ENCODE measurements at regions not wholly inside any gene's neighbourhood (a gene's known extent, or its start where the extent isn't known, plus 50 kb on each side); places are given as distances from the start of the nearest gene placed in this dataset.
"Not testable (repeated sequence)": the region's sequence is repeated elsewhere in the genome, so short reads cannot be mapped to it uniquely, and the experiment has no call there.

DNA sequence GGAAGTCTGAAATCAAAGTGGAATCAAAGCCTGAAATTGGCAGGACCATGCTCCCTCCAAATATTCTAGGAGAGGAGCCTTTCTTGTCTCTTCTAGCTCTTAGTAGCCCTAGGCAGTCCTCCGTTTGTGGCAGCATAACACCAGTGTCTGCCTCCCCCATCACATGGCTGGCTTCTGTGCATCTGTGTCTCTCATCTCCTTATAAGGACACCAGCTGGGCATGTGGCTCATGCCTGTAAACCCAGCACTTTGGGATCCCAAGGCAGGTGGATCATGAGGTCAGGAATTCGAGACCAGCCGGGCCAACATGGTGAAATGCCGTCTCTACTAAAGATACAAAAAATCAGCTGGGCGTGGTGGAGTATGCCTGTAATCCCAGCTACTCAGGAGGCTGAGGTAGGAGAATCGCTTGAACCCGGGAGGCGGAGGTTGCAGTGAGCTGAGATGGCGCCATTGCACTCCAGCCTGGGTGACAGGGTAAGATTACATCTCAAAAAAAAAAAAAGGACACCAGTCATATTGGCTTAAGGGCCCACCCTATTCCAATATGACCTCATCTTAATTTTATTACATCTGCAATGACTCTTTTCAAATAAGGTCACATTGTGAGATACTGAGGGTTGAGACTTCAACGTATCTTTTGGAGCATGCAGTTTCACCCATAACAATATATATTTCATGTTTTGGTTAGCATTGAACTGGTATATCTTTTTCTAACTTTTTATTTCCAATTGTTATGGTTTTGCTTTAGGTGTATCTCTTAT is 148.0 kb upstream of the TPM1 start:
- DNase-seq (ENCODE audit: low spot score): no peak

DNA sequence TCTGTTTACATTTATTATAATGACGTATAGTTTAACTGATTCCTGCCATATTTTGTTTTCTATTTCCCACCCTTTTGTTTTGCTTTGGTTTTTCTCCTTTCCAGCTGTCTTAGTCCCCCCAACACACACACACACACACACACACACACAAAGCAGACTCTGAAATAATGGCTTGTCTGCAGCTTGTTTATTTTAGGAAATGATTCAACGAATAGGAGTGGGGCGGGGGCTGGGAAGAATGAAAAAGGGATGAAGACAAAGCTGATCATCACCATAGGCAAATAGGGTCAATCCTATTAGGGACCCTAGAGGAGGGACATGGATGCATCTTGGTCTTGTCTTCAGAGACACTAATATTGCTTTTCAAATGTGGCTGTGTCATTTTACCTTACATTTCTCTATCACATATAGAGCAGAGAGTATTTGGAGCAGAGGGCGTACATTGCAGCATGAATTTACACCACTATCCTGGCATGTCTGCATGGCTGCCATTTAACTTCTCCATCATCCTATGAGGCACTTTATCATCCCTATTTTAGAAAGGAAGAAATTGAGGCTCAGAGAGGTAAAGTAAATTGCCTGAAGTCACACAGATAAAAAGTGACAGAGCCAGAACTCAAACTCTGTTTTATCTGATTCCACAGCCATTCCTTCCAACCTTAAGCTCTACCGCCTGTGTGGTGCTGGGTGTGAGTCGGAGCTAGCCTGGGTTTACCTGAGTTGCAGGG is 147.2 kb upstream of the TPM1 start:
- DNase-seq (ENCODE audit: low spot score): no peak

DNA sequence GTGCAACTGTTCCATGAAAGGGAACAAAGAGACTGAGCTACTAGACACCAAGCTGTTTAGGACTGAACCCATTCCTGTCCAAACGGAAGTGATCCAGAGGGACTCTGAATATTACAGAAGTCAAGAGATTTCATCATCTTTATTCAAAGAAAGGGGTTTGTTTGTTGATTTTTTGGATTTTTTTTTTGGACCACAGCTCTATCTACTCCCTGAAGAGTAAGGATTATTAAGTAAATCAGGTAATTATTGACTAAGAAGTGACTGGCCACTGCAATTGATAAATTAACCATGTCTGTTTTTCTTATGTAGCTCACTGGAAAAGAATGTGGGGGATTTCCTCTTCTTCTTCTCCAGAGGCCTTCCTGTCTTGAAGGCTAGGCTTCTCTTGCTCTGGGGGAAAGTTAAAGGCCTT is 146.6 kb upstream of the TPM1 start:
- DNase-seq (ENCODE audit: low spot score): no peak

DNA sequence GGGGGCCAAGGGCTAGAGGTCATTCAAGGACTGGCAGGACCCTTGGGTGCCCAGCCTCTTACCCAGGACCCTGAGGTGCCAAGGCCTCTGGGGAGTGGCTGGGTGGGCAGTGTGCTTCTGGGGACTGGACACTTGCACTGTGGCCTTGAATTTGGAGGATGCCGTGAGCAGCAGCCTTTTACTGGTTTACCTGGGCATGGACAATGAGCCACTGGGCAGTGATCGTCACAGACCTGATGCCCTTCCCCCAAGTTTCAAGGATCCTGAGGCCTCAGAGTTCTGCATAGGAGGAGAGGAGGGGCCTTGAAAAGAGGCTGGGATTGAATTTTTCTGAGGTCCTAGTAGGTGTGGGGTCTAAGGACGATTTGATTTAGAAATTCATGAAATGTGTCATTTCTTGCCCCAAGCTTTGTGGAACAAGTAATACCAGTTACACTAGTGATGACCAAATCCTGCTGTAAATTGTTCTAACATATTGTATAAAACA is 146.1 kb upstream of the TPM1 start:
- DNase-seq (ENCODE audit: low spot score): no peak

DNA sequence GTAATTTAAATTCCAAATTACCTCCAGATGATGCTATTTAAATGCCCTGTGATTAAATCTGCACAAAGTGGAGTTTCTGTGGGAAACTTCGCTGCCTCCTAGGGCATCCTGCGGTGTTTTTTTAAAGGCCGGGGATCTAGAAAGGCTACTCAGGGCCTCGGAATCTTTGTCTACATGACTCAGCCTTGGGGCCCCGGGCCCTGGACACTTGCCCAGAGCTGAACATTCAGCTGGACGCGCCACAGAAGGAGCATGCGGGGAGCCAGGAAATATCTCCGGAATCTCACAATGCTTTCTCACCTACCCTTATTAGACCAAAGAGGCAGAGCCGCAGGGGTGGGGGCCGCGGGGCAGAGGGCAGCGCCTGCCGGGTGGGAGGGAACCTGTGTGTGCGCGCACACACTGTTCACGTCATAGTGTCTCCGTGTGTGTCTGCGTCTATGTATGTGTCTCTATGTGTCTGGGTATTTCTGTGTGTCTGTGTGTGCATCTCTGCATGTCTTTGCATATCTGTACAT is 145.5 kb upstream of the TPM1 start:
- DNase-seq (ENCODE audit: low spot score): no peak

DNA sequence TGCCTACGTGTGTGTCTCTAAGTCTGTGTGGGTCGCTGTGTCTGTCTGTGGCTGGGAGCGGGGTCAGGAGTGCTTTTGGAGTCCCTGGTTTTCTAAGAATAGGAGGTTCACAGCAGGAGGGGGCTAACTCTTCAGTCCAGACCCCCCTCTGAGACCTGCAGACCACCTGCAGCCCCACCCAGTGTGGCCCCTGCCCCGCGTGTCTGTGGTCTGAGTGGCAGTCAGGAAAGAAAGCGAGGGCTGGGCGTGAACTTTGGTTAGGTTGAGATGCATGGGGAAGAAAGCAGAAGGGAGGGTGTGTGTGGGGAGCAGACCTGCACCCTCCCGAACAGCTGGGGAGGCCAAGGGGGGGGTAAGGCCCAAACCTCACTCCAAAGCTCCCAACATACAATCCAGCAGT is 144.9 kb upstream of the TPM1 start:
- no peak for DNase-seq (ENCODE audit: low spot score)

DNA sequence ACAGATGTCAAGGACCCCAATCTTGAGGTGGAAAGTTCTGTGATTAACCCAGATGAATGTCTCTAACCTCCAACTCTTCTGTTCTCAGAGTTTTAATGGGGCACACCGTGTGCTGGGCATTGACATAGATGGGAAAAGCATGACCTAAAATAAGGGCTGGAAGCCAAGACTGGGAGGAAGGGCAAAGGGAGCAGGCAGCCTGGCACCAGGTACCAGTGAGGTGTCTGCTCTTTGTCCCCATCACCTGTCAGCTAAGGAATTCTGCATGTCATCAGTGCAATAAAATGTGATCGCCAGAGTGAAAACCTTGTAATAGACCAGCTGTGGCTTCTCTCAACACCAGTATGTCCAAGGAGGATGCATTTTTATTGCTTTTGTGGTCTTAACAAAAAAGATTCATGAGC is 143.5 kb upstream of the TPM1 start:
- no peak for DNase-seq (ENCODE audit: low spot score)

DNA sequence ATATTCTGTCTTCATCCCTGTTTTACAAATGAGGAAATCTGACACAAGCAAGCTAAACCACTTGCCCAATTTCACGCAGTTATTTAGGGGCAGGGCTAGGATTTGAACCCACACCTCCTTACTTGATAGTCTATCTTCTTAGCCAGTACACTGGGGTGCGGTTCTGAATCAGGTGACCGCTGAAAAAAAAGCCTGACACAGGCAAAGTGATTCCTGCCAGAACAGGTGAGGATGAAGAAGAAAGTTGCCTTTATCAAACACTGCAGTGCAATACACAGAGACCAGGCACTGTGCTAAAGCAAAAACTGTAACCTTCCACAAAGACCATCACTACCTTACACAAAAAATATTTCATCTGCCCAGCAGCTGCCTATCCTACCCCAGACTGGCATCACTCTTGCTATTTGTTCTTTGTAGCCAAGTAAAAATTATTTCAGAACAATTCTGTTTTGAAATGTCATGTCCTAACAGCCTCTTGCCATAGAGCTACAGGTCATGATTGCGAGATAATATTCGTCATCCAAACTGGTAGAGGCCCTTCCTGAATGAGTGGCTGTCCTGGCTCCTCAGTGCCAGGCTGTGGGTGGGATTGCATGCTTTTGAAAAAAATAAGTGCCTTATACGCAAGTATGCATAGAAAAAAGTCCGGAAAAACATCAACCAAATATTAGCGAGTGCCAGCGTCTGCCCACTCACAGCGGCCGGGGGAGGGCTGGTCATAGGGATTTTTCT is 142.3 kb upstream of the TPM1 start:
- no peak for DNase-seq (ENCODE audit: low spot score)

DNA sequence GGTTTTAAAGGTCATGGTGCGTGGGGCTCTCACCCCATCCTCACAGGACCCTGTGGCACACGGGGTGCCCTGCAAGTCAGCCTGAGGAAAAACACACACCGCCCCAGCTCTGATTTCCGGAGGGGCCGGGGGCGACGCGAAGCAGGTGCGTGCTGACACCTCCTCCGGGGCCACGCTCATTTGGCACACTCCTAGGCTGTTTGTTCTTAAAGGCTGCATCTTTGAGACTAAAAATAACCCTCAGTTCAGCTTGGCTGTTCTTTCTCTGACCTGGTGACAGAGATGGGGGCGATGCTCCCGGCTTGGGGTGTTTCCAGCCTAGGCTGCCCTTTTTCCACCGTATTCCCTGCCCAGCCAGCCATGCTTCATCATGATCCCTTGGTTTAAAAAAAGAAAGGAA is 141.5 kb upstream of the TPM1 start:
- no peak for DNase-seq (ENCODE audit: low spot score)

DNA sequence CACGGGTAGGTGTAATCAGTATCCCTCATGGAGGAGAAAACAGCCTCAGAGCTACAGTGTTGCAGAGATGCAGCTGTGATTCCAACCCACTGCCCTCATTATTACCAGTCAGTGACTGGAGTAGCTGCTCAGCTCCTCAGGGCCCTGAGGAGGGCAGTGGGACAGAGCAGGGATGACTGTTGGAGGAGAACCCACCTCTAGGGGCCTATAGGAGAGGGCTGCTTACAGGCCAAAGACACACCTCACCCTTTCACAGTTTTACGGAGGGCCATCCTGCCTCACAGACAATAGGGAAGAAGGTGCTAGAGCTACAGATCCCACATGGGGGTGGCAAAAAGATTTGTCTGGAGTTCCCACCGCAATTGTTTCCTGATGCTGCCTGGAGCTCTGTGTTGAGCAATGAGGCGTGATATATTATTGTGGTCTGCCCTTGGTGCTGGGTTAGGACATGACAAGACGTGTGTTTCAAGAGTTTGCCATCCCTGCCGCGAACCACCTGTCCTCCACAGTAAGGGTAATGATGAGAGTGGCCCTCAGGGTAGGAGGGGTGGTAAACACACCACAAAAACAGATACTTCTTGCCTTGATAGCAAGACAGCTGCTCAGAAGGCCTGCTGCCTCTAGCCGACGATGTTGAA is 140.5 kb upstream of the TPM1 start:
- no peak for DNase-seq (ENCODE audit: low spot score)

DNA sequence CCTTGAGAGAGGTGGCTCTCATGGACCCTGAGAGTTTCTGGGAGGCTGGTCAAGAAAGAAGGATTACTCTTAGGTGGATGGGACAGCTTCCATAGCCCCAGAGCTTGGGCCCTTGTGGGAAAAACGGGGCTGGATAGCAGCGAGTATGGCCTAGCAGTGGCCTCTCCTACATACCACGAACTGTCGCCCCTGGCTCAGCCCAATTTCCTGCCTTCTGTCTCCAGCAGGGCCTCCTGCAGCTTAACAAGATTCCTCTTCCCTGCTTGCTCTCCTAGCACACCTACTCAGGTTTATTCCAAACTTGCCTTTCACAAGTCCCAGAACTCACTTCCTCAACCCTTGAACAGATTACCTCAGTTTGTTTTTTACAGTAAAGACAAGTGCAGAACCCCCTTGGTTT is 139.7 kb upstream of the TPM1 start:
- DNase-seq (ENCODE audit: low spot score): no peak

DNA sequence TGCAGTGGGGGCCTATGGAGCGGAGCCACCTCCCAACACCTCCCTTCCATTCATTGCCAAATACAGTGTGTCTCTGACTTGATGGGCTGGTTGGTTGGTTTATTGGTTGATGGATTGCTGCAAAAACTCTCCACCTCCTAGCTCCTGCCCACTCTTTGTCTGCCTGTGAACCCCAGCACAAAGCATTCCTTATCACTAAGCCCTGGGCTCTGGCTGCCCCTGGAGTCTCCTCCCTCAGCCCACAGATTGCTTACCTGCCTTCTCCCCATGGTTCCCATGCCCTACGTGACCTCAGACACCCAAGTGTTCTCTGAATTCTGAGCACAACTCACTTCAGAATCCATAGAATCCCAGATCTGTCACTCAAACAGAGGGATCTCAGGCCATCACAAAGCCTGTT is 139.1 kb upstream of the TPM1 start:
- no peak for DNase-seq (ENCODE audit: low spot score)

DNA sequence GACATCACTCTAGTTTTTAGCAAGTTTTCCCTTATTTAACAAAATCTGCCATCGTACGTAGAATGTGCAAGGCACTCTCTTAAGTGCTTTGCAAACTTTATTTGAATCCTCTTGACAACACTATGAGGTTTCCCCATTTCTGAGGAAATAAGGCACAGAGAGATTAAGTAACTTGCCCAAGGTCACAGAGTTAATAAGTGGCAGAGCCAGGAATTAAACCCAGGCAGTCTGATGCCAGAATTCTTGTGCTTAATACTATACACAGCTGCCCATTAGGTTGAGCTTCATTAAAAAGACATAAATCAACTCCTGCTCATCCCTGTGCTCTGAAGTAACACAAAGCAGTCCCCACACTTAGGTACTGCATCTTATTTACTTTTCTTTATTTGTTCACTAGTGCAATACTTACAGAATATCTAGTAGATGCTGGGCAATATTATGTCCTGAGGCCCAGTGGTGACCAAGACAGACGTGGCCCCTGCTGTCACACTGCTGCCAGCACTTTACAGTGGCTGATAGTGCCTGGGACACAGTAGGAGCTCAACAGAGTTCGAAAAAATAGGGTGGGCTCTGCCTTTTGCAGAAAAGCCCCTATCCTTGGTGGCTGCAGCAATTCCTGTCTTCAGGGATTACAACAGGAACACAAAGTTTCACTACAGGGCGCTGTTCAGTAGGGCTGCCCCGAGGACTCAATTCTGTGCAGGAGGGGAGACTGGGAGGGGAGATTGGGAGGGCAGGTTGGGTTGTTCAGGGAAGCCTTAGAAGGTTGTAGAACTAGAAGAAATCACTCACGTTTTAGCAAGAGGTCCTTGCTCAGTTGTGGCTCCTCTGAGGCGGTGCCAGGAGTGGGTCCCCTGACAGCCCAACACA is 138.3 kb upstream of the TPM1 start:
- DNase-seq (ENCODE audit: low spot score): no peak

DNA sequence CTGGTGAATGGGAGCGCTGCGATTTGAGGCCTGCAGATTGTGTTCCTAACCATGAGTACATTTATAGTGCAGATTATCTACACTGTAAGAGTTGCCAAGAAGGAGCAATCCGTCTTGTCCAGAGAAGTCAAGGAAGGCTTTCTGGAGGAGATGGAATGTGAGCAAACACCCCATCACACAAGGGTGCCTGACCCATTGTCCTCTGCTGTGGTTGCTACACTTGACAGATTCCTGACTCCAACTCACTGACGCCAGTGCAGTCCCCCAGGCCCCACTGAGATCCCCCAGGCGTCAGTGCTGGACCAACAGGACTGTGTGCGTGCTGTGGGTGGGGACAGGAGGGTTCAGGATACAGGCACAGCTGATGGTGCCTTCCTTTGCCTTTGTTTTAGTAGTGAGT is 135.9 kb upstream of the TPM1 start:
- DNase-seq (ENCODE audit: low spot score): no peak

DNA sequence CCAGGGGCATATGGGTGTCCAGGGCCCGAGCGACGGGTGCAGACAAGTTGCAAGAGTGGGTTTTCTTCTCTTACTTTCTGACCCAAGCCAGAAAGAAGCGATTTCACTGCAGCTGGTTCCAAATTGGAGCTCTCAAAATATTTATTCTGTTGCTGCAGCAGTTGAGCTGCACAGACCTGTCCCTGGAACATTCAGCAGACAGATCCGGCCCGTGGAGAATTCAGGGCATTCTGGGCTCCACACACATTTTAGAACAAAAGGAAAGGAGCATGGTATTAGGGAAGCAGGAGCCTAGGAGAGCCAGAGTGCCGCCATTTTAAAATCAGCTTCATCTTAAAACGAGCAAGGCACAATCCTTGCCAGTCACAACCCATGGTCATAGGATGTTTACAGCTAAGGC is 135.3 kb upstream of the TPM1 start:
- no peak for DNase-seq (ENCODE audit: low spot score)

DNA sequence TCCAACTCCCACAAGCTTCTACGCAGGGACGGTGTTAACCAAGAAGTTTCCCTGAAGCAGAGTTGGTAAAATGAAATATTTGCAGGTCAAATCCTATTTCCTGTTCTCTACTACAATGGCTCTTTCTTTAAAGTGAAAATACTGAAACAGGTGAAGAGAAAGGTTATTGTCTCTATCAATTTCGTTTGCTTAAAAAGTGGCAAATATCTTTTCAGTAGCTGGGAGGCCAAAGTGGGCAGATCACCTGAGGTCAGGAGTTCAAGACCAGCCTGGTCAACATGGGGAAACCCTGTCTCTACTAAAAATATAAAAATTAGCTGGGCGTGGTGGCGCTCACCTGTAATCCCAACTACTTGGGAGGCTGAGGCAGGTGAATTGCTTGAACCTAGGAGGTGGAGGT is 134.2 kb upstream of the TPM1 start:
- DNase-seq (ENCODE audit: low spot score): not testable (repeated sequence)

DNA sequence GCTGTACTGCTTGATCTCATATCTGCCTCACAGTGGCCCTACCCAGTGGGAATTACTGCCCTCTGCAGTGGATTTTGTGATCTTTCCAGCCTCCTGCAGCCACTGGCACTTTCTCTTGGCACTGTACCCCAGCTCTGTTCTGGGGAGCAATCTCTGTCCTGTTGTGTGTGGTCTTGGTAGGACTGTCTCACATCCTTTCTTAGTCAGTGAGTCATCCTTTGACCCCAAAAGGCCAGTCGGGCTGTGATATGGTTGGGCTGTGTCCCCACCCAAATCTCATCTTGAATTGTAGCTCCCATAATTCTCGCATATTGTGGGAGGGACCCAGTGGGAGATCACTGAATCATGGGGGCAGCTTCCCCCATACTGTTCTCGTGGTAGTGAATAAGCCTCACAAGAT is 133.3 kb upstream of the TPM1 start:
- DNase-seq (ENCODE audit: low spot score): no peak

DNA sequence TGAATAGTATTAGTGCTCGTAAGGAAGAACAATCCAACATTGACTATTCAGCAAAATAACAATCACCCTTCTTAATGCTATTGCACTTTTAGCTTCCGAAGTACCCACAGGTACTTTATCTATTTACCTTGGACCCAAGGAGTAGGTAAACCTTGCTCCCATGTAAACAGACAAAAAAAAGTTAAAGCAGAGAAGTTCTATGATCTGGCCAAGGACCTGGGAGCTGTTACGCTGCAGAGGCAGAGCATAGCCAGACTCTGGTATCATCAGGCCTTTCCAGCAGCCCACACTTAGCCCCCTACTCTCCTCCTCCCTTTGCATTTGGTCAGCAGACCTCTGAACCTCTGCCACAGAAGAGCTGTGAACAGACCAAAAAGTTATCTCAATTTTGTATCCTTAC is 130.3 kb upstream of the TPM1 start:
- DNase-seq (ENCODE audit: low spot score): no peak

DNA sequence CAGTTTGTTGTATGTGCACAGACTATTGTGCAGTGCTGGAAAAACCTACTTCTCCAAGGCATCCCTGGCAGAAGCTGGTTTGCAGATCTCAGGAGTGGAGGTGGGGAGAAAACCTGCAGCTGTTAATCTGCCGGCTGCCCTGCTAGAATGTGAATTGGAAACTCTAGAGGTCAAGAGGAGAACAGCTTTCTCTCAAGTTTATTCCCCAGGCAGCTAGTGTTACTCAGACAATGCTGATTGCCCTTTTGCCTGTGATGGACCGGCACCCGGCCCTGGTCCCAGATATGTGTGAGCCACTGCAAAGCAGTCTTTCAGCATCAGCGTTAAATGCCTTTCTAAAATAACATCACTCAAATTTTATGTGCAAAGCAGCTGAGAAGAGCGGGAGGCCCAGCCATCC is 129.7 kb upstream of the TPM1 start:
- no peak for DNase-seq (ENCODE audit: low spot score)

DNA sequence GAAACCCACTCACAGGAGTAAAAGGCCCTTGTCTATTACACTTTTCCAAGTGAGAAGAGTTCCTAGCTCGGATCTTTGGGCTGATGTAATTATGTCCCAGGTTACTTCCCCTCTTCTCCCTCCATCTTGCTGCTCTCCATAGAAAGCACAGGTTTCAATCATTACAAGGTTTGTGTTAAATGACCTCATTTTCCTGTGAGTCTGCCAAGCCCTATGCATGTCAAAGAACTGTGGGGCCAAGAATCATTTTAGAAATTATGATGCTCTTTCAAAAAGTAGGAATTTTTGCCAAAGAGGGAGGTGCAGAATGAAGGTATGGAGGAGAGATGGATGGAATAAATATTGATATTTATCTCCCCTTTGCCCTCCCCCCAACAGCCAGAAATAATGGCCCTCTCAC is 129.3 kb upstream of the TPM1 start:
- no peak for DNase-seq (ENCODE audit: low spot score)

DNA sequence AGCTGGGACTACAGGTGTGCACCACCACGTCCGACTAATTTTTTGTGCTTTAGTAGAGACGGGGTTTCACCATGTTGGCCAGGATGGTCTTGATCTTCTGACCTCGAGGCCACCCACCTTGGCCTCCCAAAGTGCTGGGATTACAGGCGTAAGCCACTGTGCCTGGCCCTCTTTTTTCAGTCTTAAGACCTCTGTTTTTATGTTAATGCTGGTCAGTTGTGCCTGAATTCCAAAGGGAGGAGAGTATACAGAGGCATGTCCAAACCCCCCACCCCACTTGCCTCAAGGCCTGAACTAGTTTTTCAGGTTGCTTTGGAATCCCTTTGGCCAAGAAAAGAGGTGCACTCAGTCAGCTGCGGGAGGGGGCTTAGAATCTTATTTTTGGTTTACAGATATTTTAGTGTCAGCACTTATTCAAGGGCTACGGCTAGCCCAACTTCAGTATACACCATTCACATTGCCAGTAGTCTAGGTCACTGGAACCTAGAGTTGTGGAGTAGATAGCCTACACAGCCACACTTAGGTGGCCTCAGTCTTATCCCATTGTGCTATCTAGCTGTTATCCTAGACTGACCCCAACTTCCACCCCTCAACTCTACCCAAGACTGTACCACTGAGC is 128.0 kb upstream of the TPM1 start:
- no peak for DNase-seq (ENCODE audit: low spot score)

All from hematopoietic multipotent progenitor cell treated with erythropoietin and hydrocortisone succinate and interleukin-3 and kit ligand, for 17 days (in vitro differentiated cells).